Stimulated activated naive CD8-positive, alpha-beta T cell treated with anti-CD3 and anti-CD28 coated beads, Interleukin-15, Interleukin-2, amounts not matched to agents 100 U/mL and 50 U/mL, for 24 hours (primary cell): ENCODE measurements at regions not wholly inside any gene's neighbourhood (a gene's known extent, or its start where the extent isn't known, plus 50 kb on each side); places are given as distances from the start of the nearest gene placed in this dataset.
A peak's percentile ranks its signal among the peaks of the same experiment; 100 is the strongest.

Experiments used
- ATAC-seq: fragments of 150-1000 bp; cut with Tn5 transposase; one replicate; pipeline ENCODE4 v1.10.0; 2021
- DNase-seq: peaks from one replicate; pipeline ENCODE4 v3.0.0; 2021

- DNase-seq (no peak), ATAC-seq (peak; percentile 64)
Observed at GRCh38 chr6:142561511-142562265, 259.9 kb downstream of the ADGRG6 start.

- ATAC-seq (no peak), DNase-seq (no peak)
Observed at GRCh38 chr6:142562865-142563264, 261.1 kb downstream of the ADGRG6 start.

GRCh38 chr6:142566628-142567396 is 265.0 kb downstream of the ADGRG6 start:
- peak; percentile 75 for DNase-seq
- ATAC-seq = peak; percentile 45

- ATAC-seq = no peak
- DNase-seq = no peak
Observed at GRCh38 chr6:142567461-142567860, 265.7 kb downstream of the ADGRG6 start.

GRCh38 chr6:142568857-142569597 is 267.2 kb downstream of the ADGRG6 start:
- ATAC-seq (peak; percentile 71), DNase-seq (no peak)

- ATAC-seq (no peak), DNase-seq (no peak)
Observed at GRCh38 chr6:142569676-142570075, 267.9 kb downstream of the ADGRG6 start.

- no peak for ATAC-seq
- no peak for DNase-seq
Observed at GRCh38 chr6:142570221-142570671, 268.4 kb downstream of the ADGRG6 start.

GRCh38 chr6:142592876-142593275 is 291.1 kb downstream of the ADGRG6 start:
- ATAC-seq (no peak), DNase-seq (no peak)

- ATAC-seq = no peak
Observed at GRCh38 chr6:142597836-142598235, 296.0 kb downstream of the ADGRG6 start.

GRCh38 chr6:142601427-142601826 is 299.6 kb downstream of the ADGRG6 start:
- DNase-seq = no peak

More at GRCh38 chr6:142597836-142598235, 296.0 kb downstream of the ADGRG6 start:
- no peak for DNase-seq

GRCh38 chr6:142602972-142603371 is 301.2 kb downstream of the ADGRG6 start:
- DNase-seq (no peak), ATAC-seq (no peak)

More at GRCh38 chr6:142601427-142601826, 299.6 kb downstream of the ADGRG6 start:
- ATAC-seq = no peak

GRCh38 chr6:142605922-142606485 is 304.2 kb downstream of the ADGRG6 start:
- ATAC-seq (no peak), DNase-seq (no peak)

- ATAC-seq (no peak), DNase-seq (no peak)
Observed at GRCh38 chr6:142612956-142613355, 311.1 kb downstream of the ADGRG6 start.

GRCh38 chr6:142613981-142614380 is 312.2 kb downstream of the ADGRG6 start:
- DNase-seq = no peak
- ATAC-seq = no peak

GRCh38 chr6:142617158-142617557 is 315.4 kb downstream of the ADGRG6 start:
- DNase-seq (no peak), ATAC-seq (no peak)

- ATAC-seq (no peak), DNase-seq (no peak)
Observed at GRCh38 chr6:142621822-142622221, 320.0 kb downstream of the ADGRG6 start.

GRCh38 chr6:142624978-142625715 is 319.8 kb downstream of the HIVEP2 start:
- DNase-seq = no peak
- ATAC-seq = no peak

GRCh38 chr6:142627474-142627873 is 317.5 kb downstream of the HIVEP2 start:
- DNase-seq (no peak), ATAC-seq (no peak)

GRCh38 chr6:142631517-142632385 is 313.2 kb downstream of the HIVEP2 start:
- no peak for ATAC-seq
- no peak for DNase-seq

GRCh38 chr6:142633317-142633716 is 311.7 kb downstream of the HIVEP2 start:
- DNase-seq (no peak), ATAC-seq (no peak)

GRCh38 chr6:142635130-142635529 is 309.8 kb downstream of the HIVEP2 start:
- peak; percentile 40 for ATAC-seq
- DNase-seq = no peak
